Astrocyte of the cerebellum (primary cell): ENCODE measurements at regions not wholly inside any gene's neighbourhood (a gene's known extent, or its start where the extent isn't known, plus 50 kb on each side); places are given as distances from the start of the nearest gene placed in this dataset.
"Not testable (repeated sequence)": the region's sequence is repeated elsewhere in the genome, so short reads cannot be mapped to it uniquely, and the experiment has no call there.

Experiments used
- DNase-seq: peaks from one replicate; pipeline ENCODE4 v3.0.0-alpha.2; 2011; ENCODE audit warnings: low read depth
- H3K4me3 ChIP-seq: 2 replicates; pipeline ENCODE4 v1.5.1; 2011; ENCODE audit warnings: mild to moderate bottlenecking, low read depth, low read length, moderate library complexity
- in situ Hi-C: cut with HindIII; loops from 2 replicates; pipeline ENCODE4 v1.10.0; 2017; ENCODE audit warnings: low sequenced_read_pairs
- TF ChIP-seq, protein P1 (sequence below): IDR thresholded peaks from 2 replicates; pipeline ENCODE4 v1.5.1; 2012; ENCODE audit warnings: low read length, low read depth, moderate library complexity, mild to moderate bottlenecking; ENCODE audit errors: missing control alignments

DNA sequence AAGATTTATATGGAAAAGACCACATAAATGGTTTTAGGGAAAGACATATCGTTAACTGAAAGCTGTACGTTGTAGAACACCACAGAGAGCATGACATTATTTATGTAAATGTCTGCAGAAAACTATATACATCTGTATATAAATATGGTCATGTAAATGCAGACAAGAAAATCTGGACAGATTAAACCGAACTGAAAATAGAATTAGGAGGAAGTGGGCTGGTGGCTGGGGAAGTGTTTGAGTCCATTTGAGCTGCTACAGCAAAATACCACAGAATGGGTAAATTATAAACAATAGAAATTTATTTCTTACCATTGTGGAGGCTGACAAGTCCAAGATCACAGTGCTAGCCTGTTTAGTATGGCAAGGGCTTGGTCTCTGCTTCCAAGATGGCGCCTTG is 56.3 kb upstream of the USP6NL start:
- DNase-seq: no peak
- H3K4me3 ChIP-seq: no peak overlapping the region
- in situ Hi-C loops: no loop called here
- TF ChIP-seq, protein P1, sequence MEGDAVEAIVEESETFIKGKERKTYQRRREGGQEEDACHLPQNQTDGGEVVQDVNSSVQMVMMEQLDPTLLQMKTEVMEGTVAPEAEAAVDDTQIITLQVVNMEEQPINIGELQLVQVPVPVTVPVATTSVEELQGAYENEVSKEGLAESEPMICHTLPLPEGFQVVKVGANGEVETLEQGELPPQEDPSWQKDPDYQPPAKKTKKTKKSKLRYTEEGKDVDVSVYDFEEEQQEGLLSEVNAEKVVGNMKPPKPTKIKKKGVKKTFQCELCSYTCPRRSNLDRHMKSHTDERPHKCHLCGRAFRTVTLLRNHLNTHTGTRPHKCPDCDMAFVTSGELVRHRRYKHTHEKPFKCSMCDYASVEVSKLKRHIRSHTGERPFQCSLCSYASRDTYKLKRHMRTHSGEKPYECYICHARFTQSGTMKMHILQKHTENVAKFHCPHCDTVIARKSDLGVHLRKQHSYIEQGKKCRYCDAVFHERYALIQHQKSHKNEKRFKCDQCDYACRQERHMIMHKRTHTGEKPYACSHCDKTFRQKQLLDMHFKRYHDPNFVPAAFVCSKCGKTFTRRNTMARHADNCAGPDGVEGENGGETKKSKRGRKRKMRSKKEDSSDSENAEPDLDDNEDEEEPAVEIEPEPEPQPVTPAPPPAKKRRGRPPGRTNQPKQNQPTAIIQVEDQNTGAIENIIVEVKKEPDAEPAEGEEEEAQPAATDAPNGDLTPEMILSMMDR: no peak

DNA sequence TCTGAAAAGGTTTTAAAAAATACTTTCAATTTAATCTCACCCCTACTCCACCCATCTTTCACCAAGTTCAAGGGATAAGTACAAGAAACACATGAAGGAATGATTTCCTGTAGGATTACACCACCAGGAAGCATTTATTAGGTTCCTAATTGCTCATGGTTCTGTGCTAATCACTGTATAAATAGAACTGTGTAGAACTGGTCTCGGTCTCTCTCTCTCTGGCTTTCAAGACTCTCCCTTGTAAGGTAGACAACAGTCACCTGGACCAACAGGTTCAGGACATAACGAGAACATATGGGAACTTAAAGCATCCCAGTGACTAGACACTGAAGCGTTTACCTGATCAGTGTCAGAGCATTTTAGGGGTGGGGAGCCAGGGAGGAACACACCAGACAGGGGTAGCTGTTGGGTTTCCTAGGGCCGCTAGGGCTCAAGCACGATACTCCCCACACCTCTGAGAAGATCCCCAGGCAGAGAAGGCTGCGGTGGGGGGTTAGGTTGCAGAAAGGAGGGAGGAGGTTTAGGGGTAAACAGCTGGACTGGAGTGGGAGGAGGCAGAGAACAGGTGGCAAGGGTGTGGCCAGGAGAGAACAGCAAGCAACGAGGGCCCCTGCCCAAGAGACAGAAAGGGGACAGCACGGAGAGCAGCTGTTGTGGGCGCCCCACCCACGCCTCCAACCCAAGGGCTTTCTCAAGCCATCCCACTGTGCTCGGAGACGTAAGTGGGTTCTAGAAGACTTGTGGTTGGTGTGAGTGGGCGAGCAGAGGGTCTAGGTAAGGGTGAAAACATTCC is 52.5 kb upstream of the USP6NL start:
- H3K4me3 ChIP-seq: no peak overlapping the region
- no peak for DNase-seq
- TF ChIP-seq, protein P1: no peak
- in situ Hi-C loops: no loop called here

DNA sequence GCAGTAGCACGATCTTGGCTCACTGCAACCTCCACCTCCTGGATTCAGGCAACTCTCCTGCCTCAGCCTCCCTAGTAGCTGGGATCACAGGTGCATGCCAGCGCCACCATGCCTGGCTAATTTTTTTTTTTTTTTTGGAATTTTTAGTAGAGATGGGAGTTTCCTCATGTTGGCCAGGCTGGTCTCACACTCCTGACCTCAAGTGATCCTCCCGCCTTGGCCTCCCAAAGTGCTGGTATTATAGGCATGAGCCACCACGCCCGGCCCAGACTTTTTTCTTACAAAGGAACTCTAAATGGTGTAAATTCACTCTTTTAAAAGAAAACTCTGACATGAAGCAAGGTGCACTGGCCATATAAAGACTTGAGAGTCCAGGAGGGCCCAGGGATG is 51.7 kb upstream of the USP6NL start:
- in situ Hi-C loops, H3K4me3 ChIP-seq: not testable (repeated sequence)

DNA sequence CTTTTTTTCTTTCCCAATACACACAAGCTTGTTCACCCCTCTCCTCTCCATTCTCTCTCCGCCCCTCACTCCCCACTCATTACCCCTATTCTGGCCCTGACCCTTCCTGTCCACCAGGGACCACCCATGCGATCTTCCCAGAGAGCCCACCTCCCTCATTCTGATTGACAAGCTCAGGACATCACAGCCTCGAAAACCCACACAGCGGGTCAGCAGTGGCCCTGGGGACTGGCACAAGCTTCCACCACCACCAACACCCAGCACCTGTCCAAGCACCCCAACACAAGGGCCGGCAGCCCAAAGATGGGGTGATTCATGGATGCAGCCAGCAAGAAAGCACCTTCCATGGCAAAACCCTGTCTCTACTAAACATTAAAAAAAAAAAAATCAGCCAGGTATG is 50.0 kb upstream of the USP6NL start:
- in situ Hi-C loops: no loop called here
- no peak overlapping the region for H3K4me3 ChIP-seq
- TF ChIP-seq, protein P1: no peak
- DNase-seq: no peak

More for the DNA sequence above, 51.7 kb upstream of the USP6NL start:
- DNase-seq: not testable (repeated sequence)
